GM19240 (cell line): ENCODE measurements at regions not wholly inside any gene's neighbourhood (a gene's known extent, or its start where the extent isn't known, plus 50 kb on each side); places are given as distances from the start of the nearest gene placed in this dataset.

Experiments
- DNase-seq: peaks from one replicate; pipeline ENCODE4 v3.0.0; 2011; ENCODE audit warnings: low spot score; ENCODE audit not compliant: insufficient read length

DNA sequence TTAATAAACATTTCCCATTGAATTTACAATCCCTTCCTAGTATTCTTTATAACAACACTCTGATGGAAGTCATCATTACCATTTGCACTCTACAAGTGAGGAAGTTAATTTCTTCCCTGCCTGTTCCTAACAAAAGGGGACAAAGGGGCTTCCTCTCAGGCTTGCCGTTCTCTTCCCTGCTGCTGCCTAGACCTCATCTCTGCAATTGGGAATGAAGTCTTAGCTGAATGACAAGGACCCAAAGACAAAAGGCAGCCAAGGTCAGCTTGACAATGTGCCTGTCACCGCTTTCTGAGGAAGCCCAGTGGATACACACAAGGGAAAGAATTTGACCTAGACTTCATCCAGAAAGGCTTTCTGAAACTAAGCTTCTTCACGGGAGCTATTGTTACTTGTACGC, 416.4 kb downstream of the CMPK2 start:
- no peak for DNase-seq

GRCh38 chr2:6452702-6453481, 412.8 kb downstream of the CMPK2 start:
- DNase-seq: no peak

GRCh38 chr2:6454286-6454990, 411.3 kb downstream of the CMPK2 start:
- no peak for DNase-seq

GRCh38 chr2:6459138-6459537, 406.6 kb downstream of the CMPK2 start:
- DNase-seq: no peak

GRCh38 chr2:6470518-6470917, 395.2 kb downstream of the CMPK2 start:
- no peak for DNase-seq

DNA sequence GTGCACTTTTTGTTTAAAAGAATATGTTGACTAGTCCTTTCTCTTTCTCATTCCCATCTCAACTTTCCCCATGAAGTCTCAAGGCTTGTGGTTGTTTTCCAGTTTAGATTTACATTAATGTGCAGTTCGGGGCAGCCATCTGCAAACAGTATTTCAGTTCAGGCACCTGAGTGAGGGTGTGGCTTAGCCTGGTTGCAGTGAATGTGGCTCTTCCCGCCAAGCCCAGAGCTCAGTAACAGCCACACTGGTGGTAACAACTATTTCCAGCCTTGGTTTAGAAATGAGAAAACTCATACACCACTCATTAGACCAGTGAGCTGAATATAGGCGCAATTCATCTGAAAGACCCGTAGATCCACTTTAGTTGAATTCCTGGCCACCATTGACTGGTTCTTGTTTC, 394.3 kb downstream of the CMPK2 start:
- no peak for DNase-seq

GRCh38 chr2:6474161-6475140, 391.3 kb downstream of the CMPK2 start:
- DNase-seq: no peak

DNA sequence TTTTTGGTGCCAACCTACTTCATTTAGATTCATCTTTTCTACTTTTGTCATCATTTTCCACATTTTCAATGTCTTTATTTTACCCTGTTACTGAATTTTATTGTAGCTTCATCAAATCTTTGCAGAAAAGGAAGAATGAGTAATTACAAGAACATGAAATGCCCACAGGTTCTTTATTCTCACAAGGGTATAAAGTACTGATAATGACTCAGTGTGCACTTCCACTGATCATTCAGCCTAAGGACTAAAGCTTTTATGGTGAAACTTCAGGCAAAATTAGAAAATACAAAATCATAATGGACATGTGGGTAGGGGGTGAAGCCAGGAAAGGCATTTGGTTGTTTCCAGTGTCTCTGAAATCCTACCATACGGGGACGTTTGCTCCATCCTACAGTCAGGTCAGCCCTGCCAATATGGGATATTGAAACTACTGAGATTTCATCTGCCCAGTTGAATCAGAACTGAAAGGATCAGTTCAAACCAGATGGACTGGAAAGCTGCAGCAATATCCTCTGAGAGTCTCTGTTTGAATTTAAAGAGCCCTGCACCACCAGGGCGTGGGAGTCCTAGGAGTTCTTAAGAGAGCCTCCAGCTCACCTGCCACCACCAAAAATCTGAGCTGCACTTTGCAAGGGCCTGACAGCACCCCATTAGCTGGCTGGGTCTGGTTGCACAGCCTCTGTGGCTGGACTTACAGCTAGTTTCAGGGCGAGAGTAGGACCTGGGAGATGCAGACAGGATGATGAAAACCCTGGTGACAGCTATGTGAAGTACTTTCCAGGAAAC, 390.4 kb downstream of the CMPK2 start:
- DNase-seq: no peak

GRCh38 chr2:6480514-6480913, 385.2 kb downstream of the CMPK2 start:
- no peak for DNase-seq

- DNase-seq: no peak
Measured at GRCh38 chr2:6482256-6482655, 383.5 kb downstream of the CMPK2 start.

DNA sequence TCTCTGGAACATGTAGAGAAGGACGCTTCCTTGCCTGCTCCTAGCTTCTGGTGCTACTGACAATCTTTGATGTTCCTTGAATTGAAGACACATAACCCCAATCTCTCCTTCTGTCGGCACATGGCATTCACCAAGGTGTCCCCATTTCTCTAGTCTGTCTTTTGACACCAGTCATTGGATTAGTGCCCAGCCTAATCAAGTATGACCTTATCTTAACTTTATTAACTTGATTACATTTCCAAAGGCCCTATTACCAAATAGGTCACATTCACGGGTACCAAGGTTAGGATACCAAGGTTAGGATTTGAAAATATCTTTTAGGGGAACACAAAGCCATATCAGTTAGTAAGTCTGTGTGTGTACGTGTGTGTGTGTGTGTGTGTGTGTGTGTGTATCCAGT, 377.9 kb downstream of the CMPK2 start:
- no peak for DNase-seq

DNA sequence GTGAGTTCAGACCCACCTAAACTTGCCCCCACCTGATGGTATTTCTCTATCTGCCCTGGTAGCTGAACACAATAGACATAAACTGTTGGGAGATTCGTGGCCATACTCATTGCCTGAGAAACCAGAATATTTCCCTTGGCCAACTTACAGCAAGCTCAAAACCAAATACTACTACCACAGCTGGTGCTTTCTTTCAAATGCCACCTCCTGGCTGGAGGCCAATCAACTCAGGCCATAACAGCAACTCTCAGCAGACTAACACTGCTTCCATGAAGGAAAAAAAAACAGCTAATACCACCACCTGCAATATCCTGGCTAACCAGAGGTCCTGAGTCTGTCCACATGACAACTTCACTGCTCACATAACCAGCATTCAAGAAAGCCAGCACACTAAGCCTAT, 373.1 kb downstream of the CMPK2 start:
- no peak for DNase-seq

DNA sequence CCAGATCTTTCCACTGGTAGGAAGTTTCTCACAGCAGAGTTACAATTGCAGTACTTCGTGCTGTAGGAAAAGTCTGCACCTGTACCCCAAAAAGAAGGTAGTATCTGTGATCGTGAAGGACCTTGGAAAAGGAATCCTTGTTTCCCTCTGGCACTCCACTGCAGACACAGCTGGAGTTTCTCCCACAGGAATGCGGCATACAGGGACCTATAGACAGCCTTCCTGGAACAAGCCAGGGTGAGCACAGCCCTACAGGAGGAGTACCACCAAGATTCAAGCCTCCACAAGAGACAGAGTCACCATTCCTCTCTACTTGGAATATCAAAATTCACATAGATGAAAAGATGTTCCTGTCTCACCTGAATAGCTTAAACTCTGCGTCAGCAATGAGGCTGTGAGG, 372.4 kb downstream of the CMPK2 start:
- no peak for DNase-seq

- no peak for DNase-seq
Measured at GRCh38 chr2:6493669-6494068, 372.0 kb downstream of the CMPK2 start.

DNA sequence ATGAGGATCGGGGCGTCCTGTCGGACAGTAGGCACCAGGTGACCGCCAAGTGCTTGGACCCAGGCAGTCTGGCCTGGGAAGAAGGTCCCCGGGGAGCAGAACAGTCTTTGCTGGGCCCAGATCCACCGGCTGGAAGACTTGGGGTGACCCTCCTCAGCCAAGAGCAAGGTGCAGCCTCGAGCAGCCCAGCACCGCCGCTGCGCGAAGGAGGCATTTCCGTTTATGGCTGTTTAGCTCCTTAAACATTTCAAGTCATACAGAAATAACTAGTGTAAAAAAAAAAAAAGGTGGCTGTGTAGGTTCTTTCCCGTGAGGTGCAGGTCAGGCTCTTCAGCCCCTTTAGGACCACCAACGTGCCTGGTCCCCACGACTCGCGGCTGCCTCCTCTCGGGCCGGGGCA, 370.2 kb downstream of the CMPK2 start:
- DNase-seq: no peak

GRCh38 chr2:6496376-6496775, 369.3 kb downstream of the CMPK2 start:
- DNase-seq: no peak

GRCh38 chr2:6497048-6497447, 368.7 kb downstream of the CMPK2 start:
- DNase-seq: no peak

- no peak for DNase-seq
Measured at GRCh38 chr2:6498841-6499240, 366.9 kb downstream of the CMPK2 start.

GRCh38 chr2:6499691-6500090, 366.0 kb downstream of the CMPK2 start:
- no peak for DNase-seq

DNA sequence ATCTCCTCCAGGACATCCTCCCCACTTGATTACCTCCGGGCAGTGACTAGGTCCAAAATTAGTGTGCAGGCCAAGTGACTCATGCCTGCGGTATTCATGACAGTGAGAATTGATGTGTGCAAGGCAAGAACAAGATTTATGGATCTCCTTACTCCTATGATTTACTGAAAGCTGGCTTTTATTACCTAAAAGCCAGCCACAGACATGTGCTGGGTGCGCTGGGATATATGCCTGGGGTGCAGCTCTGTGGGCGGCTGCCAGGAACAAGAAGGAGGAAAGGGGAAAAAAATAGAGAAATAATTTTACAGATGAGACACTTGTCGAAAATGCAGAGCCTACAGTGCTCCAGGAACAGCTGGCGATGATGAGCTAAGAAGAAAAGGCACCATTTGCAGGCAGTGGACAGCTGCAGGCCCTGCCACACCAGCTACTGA, 359.3 kb downstream of the CMPK2 start:
- no peak for DNase-seq

GRCh38 chr2:6506859-6507258, 358.8 kb downstream of the CMPK2 start:
- DNase-seq: no peak
